HCT116 (cell line): ENCODE measurements at regions not wholly inside any gene's neighbourhood (a gene's known extent, or its start where the extent isn't known, plus 50 kb on each side); places are given as distances from the start of the nearest gene placed in this dataset.

Source experiments
- ATAC-seq: fragments of 200-7000 bp; cut with Tn5 transposase; 2 replicates; pipeline ENCODE4 v1.9.1; 2020; ENCODE audit warnings: mild to moderate bottlenecking, moderate library complexity
- BruUV-seq: library from RNA; stranded (reverse); fragments of 400-500 nt; replicated peaks from 2 replicates; lab custom pipeline; 2021; lab: Mats Ljungman, UMichigan
- CTCF ChIA-PET: fragments of 300-600 bp; sonication (Branson Sonifier 250); formaldehyde crosslinking; loops from one replicate; lab custom pipeline; 2021; ENCODE audit warnings: antibody characterized with exemption; lab: Charles Lee
- POLR2A ChIA-PET: fragments of 300-600, 350-600 bp; sonication (Branson Sonifier 250); formaldehyde crosslinking; loops from one replicate; lab custom pipeline; 2021; ENCODE audit warnings: antibody characterized with exemption; lab: Charles Lee
- RAD21 ChIA-PET, 2 experiments: fragments of 300-600 bp; sonication (Branson Sonifier 250); formaldehyde crosslinking; loops; one replicate each; lab custom pipeline; 2023; ENCODE audit warnings: low total read pairs in 2 of 2; ENCODE audit not compliant: uncharacterized antibody in 2 of 2, unreplicated experiment in 2 of 2, low non-redundant PET in 1 of 2; lab: Charles Lee
- DNase-seq: peaks from one replicate; pipeline ENCODE4 v3.0.0-alpha.2; 2010; ENCODE audit warnings: low read depth, low spot score
- H2AFZ ChIP-seq: fragments of 200-600 bp; shearing (Covaris generic), sonication (generic); 2 replicates; pipeline ENCODE4 v1.6.1; 2017; ENCODE audit warnings: low read depth, mixed run types, mixed read lengths, antibody characterized with exemption, low read length; ENCODE audit not compliant: poor library complexity, severe bottlenecking
- H3K27ac ChIP-seq: 2 replicates; pipeline ENCODE4 v1.5.1; 2012; ENCODE audit warnings: low read depth, low read length
- H3K27me3 ChIP-seq: fragments of 200-600 bp; sonication (generic); 2 replicates; pipeline ENCODE4 v1.6.1; 2016; ENCODE audit warnings: mixed run types, low read length, mixed read lengths; ENCODE audit not compliant: insufficient read depth
- H3K36me3 ChIP-seq, 2 experiments: fragments of 200-500 bp in 1 of 2; fragments of 200-600 bp in 1 of 2; sonication (Bioruptor generic) in 1 of 2; sonication (generic) in 1 of 2; 2 replicates each; pipeline versions ENCODE4 v1.5.1 to v1.6.1; 2014 to 2016; ENCODE audit warnings: low read length in 2 of 2, inconsistent platforms in 1 of 2, mixed read lengths in 1 of 2, mixed run types in 1 of 2; ENCODE audit not compliant: insufficient read depth in 2 of 2, control insufficient read depth in 1 of 2
- H3K4me1 ChIP-seq, 2 experiments: fragments of 200-600 bp in 1 of 2; sonication (generic) in 1 of 2; 2 replicates each; pipeline versions ENCODE4 v1.5.1 to v1.6.1; 2012 to 2017; ENCODE audit warnings: low read length in 2 of 2, inconsistent platforms in 1 of 2, mild to moderate bottlenecking in 1 of 2, mixed read lengths in 1 of 2, mixed run types in 1 of 2, moderate library complexity in 1 of 2; ENCODE audit not compliant: insufficient read depth in 2 of 2, control insufficient read depth in 1 of 2
- H3K4me2 ChIP-seq: fragments of 200-600 bp; sonication (generic); 2 replicates; pipeline ENCODE4 v1.6.1; 2017; ENCODE audit warnings: mixed run types, low read length, mixed read lengths
- H3K4me3 ChIP-seq, 2 experiments: fragments of 200-600 bp in 1 of 2; sonication (generic) in 1 of 2; replicated peaks in 1 of 2; 2 replicates each; pipeline ENCODE4 v1.5.1; 2011 to 2016; ENCODE audit warnings: low read length in 2 of 2, control low read depth in 1 of 2, low read depth in 1 of 2, mild to moderate bottlenecking in 1 of 2, mixed read lengths in 1 of 2, mixed run types in 1 of 2
- H3K79me2 ChIP-seq: fragments of 200-600 bp; sonication (generic); 2 replicates; pipeline ENCODE4 v1.6.1; 2017; ENCODE audit warnings: mild to moderate bottlenecking, mixed run types, low read length, moderate library complexity, mixed read lengths; ENCODE audit not compliant: insufficient read depth
- H3K9ac ChIP-seq: fragments of 200-600 bp; sonication (generic); 2 replicates; pipeline ENCODE4 v1.6.1; 2016; ENCODE audit warnings: low read length, mixed read lengths
- H3K9me2 ChIP-seq: fragments of 200-600 bp; sonication (generic), shearing (Covaris generic); 2 replicates; pipeline ENCODE4 v1.6.1; 2017; ENCODE audit warnings: mixed run types, mild to moderate bottlenecking, moderate library complexity; ENCODE audit not compliant: insufficient read depth
- H3K9me3 ChIP-seq, 2 experiments: fragments of 200-500 bp in 1 of 2; fragments of 200-600 bp in 1 of 2; sonication (Bioruptor generic) in 1 of 2; sonication (generic) in 1 of 2; 2 replicates each; pipeline ENCODE4 v1.6.1; 2014 to 2017; ENCODE audit warnings: low read length in 2 of 2, mixed read lengths in 2 of 2, inconsistent platforms in 1 of 2, low read depth in 1 of 2, mild to moderate bottlenecking in 1 of 2, mixed run types in 1 of 2, moderate library complexity in 1 of 2; ENCODE audit not compliant: control insufficient read depth in 1 of 2, insufficient read depth in 1 of 2
- H4K20me1 ChIP-seq: fragments of 200-600 bp; sonication (generic), shearing (Covaris generic); 2 replicates; pipeline ENCODE4 v1.6.1; 2017; ENCODE audit warnings: mixed run types, mild to moderate bottlenecking, moderate library complexity; ENCODE audit not compliant: insufficient read depth
- CBX3 ChIP-seq: IDR thresholded peaks from 2 replicates; pipeline ENCODE4 v1.6.1; 2012; ENCODE audit warnings: low read depth
- CEBPB ChIP-seq: IDR thresholded peaks from 2 replicates; pipeline ENCODE4 v1.6.1; 2012; ENCODE audit warnings: low read depth
- EGR1 ChIP-seq: IDR thresholded peaks from 2 replicates; pipeline ENCODE4 v1.6.1; 2012; ENCODE audit warnings: low read depth
- EZH2 ChIP-seq: fragments of 200-600 bp; sonication (generic); IDR thresholded peaks from 2 replicates; pipeline ENCODE4 v1.6.1; 2017; ENCODE audit warnings: antibody characterized with exemption, mixed run types
- EZH2phosphoT487 ChIP-seq: fragments of 200-600 bp; IDR thresholded peaks from 2 replicates; pipeline ENCODE4 v1.6.1; 2018; ENCODE audit warnings: antibody characterized with exemption, borderline replicate concordance
- FOSL1 ChIP-seq: IDR thresholded peaks from 2 replicates; pipeline ENCODE4 v1.6.1; 2012; ENCODE audit warnings: low read depth
- JUND ChIP-seq: IDR thresholded peaks from 2 replicates; pipeline ENCODE4 v1.6.1; 2012
- POLR2AphosphoS5 ChIP-seq: IDR thresholded peaks from 2 replicates; pipeline ENCODE4 v1.6.1; 2011; ENCODE audit warnings: mild to moderate bottlenecking, low read depth, low read length, moderate library complexity
- SRF ChIP-seq: IDR thresholded peaks from 2 replicates; pipeline ENCODE4 v1.6.1; 2012; ENCODE audit warnings: low read depth
- TCF7L2 ChIP-seq: IDR thresholded peaks from 2 replicates; pipeline ENCODE4 v1.7.0; 2011; ENCODE audit warnings: borderline replicate concordance, inconsistent platforms; ENCODE audit not compliant: insufficient read depth, insufficient read length; ENCODE audit errors: extremely low read depth
- YY1 ChIP-seq: IDR thresholded peaks from 2 replicates; pipeline ENCODE4 v1.6.1; 2011; ENCODE audit warnings: low read length, low read depth, moderate library complexity, mild to moderate bottlenecking; ENCODE audit not compliant: insufficient replicate concordance; ENCODE audit errors: extremely low read depth
- ZFX ChIP-seq: fragments of 450-650 bp; IDR thresholded peaks from 2 replicates; pipeline ENCODE4 v1.6.1; 2017
- ZNF274 ChIP-seq: fragments of 200-500 bp; sonication (Bioruptor generic); IDR thresholded peaks from 2 replicates; pipeline ENCODE4 v1.6.1; 2014; ENCODE audit warnings: mild to moderate bottlenecking, low read depth, low read length, inconsistent platforms
- intact Hi-C: fragments of 100-400 bp; cut with micrococcal nuclease; formaldehyde crosslinking; loops from 2 replicates; pipeline ENCODE4 v1.10.0; 2022
- TF ChIP-seq, protein P1 (sequence below): IDR thresholded peaks from 2 replicates; pipeline ENCODE4 v1.6.1; 2012
- TF ChIP-seq, protein P2 (sequence below): IDR thresholded peaks from 2 replicates; pipeline ENCODE4 v1.6.1; 2011; ENCODE audit warnings: mild to moderate bottlenecking, low read length, moderate library complexity; ENCODE audit not compliant: insufficient replicate concordance; ENCODE audit errors: extremely low read depth
- TF ChIP-seq, protein P3 (sequence below): IDR thresholded peaks from 2 replicates; pipeline ENCODE4 v1.6.1; 2012

DNA sequence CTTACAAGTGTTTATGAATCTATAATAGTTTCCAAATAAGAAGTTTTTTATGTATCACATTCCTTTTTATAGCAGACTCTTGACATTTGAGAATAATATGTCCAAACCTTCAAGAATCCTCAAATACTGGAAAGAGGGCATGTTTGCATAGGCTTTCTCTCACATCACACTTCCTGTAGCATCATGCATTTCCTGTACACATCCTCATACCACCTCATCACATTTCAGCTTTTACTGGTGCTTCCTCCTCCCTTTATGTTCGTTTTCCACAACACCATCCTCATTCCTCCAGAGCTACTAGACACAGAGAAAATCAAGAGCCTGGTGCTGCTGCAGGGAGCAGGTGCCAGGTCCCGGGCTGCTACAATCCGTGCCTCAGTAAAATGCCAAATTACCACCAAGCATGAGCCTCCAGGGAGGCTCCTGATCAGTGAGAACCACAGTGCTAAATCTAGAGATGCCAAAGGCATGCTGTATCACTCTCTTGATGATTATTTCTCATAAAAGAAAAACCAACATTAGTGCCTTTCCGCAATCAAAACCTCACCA is 137.7 kb upstream of the CYP1B1 start:
- no peak for ATAC-seq
- Histone ChIP-seq H3K9me3 (no peaks in the 10 kb centered on the region), H3K4me3 (no peak overlapping the region), H3K4me2 (no peak overlapping the region), H3K36me3 (no peaks in the 10 kb centered on the region), H3K9me2 (no peaks in the 10 kb centered on the region), H3K27me3 (no peaks in the 10 kb centered on the region), H3K27ac (no peak overlapping the region), H2AFZ (no peak overlapping the region), H4K20me1 (no peaks in the 10 kb centered on the region), H3K79me2 (no peaks in the 10 kb centered on the region), H3K4me1 (peaks cover 5 to 6% of the 10 kb centered on the region in 2 experiments; a peak in 2 of 4 replicates), H3K9ac (no peak overlapping the region)
- ChIA-PET POLR2A (no interaction called here), CTCF (no interaction called here), RAD21 (no interaction called here)
- no TSS peak for BruUV-seq
- intact Hi-C loops = no loop called here
- no peak for DNase-seq
- TF ChIP-seq POLR2AphosphoS5 (no peak), CEBPB (no peak), EZH2phosphoT487 (no peak), EGR1 (no peak), EZH2 (no peak), ZNF274 (no peak), TCF7L2 (no peak), FOSL1 (no peak), ZFX (no peak), SRF (no peak), JUND (no peak), YY1 (no peak), CBX3 (no peak)
- TF ChIP-seq, protein P1, sequence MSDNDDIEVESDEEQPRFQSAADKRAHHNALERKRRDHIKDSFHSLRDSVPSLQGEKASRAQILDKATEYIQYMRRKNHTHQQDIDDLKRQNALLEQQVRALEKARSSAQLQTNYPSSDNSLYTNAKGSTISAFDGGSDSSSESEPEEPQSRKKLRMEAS = no peak
- TF ChIP-seq, protein P2, sequence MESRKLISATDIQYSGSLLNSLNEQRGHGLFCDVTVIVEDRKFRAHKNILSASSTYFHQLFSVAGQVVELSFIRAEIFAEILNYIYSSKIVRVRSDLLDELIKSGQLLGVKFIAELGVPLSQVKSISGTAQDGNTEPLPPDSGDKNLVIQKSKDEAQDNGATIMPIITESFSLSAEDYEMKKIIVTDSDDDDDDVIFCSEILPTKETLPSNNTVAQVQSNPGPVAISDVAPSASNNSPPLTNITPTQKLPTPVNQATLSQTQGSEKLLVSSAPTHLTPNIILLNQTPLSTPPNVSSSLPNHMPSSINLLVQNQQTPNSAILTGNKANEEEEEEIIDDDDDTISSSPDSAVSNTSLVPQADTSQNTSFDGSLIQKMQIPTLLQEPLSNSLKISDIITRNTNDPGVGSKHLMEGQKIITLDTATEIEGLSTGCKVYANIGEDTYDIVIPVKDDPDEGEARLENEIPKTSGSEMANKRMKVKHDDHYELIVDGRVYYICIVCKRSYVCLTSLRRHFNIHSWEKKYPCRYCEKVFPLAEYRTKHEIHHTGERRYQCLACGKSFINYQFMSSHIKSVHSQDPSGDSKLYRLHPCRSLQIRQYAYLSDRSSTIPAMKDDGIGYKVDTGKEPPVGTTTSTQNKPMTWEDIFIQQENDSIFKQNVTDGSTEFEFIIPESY = no peak
- TF ChIP-seq, protein P3, sequence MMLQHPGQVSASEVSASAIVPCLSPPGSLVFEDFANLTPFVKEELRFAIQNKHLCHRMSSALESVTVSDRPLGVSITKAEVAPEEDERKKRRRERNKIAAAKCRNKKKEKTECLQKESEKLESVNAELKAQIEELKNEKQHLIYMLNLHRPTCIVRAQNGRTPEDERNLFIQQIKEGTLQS = no peak
